ENCODE measurements at regions not wholly inside any gene's neighbourhood (a gene's known extent, or its start where the extent isn't known, plus 50 kb on each side); places are given as distances from the start of the nearest gene placed in this dataset.

GRCh38 chr19:29415507-29415906 is 110.3 kb upstream of the VSTM2B start:
- Histone ChIP-seq H4K8ac (ENCODE audit: extremely low read depth, insufficient read depth, low read length) (no peak overlapping the region), H3K4me3 (ENCODE audit: extremely low read depth in 1 of 4, insufficient read depth in 2 of 4, low read depth in 3 of 4, low read length in 4 of 4) (no peak overlapping the region), H3K79me2 (ENCODE audit: control insufficient read depth in 1 of 2, insufficient read depth in 2 of 2, low read length in 2 of 2) (no peaks in the 10 kb centered on the region), H2BK15ac (ENCODE audit: low read length) (no peak overlapping the region), H4K20me1 (replicated peaks in 1 of 2; ENCODE audit: control insufficient read depth in 1 of 2, insufficient read depth in 2 of 2, low read length in 2 of 2) (peaks cover 0 to 1% of the 10 kb centered on the region in 2 experiments), H3K27me3 (replicated peaks in 1 of 4; ENCODE audit: control insufficient read depth in 3 of 4, extremely low read depth in 1 of 4, insufficient read depth in 3 of 4, low read length in 3 of 4) (no peaks in the 10 kb centered on the region), H3K79me1 (ENCODE audit: low read depth, low read length) (no peaks in the 10 kb centered on the region), H4K91ac (replicated peaks; ENCODE audit: insufficient read length, low read length) (no peak overlapping the region), H3K4me1 (replicated peaks in 1 of 4; ENCODE audit: control insufficient read depth in 3 of 4, insufficient read depth in 4 of 4, low read length in 3 of 4) (no peaks in the 10 kb centered on the region), H3K4ac (replicated peaks; ENCODE audit: insufficient read length, low read depth, low read length) (no peak overlapping the region), H2BK20ac (ENCODE audit: low read length) (no peak overlapping the region), H3K14ac (ENCODE audit: insufficient read length) (no peak overlapping the region), H2BK5ac (ENCODE audit: low read depth, low read length) (no peak overlapping the region), H3K27ac (ENCODE audit: low read depth, low read length) (no peak overlapping the region), H3K18ac (ENCODE audit: extremely low read depth, low read length) (no peak overlapping the region), H2BK120ac (replicated peaks; ENCODE audit: low read depth, low read length) (no peak overlapping the region), H3K23me2 (ENCODE audit: low read depth, low read length) (no peaks in the 10 kb centered on the region; the same call in 1 of the 2 replicates), H3K56ac (replicated peaks; ENCODE audit: insufficient read length, low read depth, low read length) (no peak overlapping the region), H2AFZ (ENCODE audit: low read length) (no peak overlapping the region), H2BK12ac (ENCODE audit: low read depth, low read length) (no peak overlapping the region), H3K9me3 (ENCODE audit: insufficient read depth in 2 of 2, low read depth in 1 of 2, low read length in 1 of 2) (no peaks in the 10 kb centered on the region), H2AK5ac (ENCODE audit: low read depth, low read length) (no peak overlapping the region), H3K4me2 (ENCODE audit: insufficient read depth in 1 of 2, low read depth in 2 of 2, low read length in 2 of 2) (no peak overlapping the region), H3K36me3 (ENCODE audit: control insufficient read depth in 2 of 4, insufficient read depth in 4 of 4, low read length in 3 of 4) (no peaks in the 10 kb centered on the region), H4K5ac (ENCODE audit: insufficient read length, low read depth, low read length) (no peak overlapping the region), H3K9ac (replicated peaks in 1 of 4; ENCODE audit: extremely low read depth in 1 of 4, low read depth in 3 of 4, low read length in 3 of 4) (no peak overlapping the region), H3K23ac (ENCODE audit: insufficient read length) (no peak overlapping the region)
- FAIRE-seq, result no peak
- ChIA-PET POLR2A (ENCODE audit: partially characterized antibody) (no interaction called here), CTCF (ENCODE audit: partially characterized antibody) (interaction anchor here (0.7 to 2.9 kb wide), 14 partner anchors 9 to 179 kb away, joined by 3 to 14 read pairs (median 4); no protein-coding TSS in a partner anchor)
- DNase-seq (ENCODE audit: low read depth in 1 of 2, low spot score in 2 of 2), result peak in 1 of 2 experiments; percentile 54
- 45% methylated on average over 5 of the region's 5 CpGs; no CpG with 5 or more reads in 1 of the 2 experiments for WGBS, 2 experiments (ENCODE audit: extremely low coverage in 1 of 2, insufficient coverage in 1 of 2, insufficient read length in 1 of 2, insufficient replicate concordance in 2 of 2, low coverage in 1 of 2, low lambda C conversion rate in 2 of 2, missing lambda C conversion rate in 1 of 2)
- no peak for TF ChIP-seq KDM5A (IDR thresholded peaks at IDR 0.05; ENCODE audit: low read length)
- TF ChIP-seq SIX5 (IDR thresholded peaks at IDR 0.05; ENCODE audit: low read depth, low read length), result no peak
- TF ChIP-seq ATF2 (IDR thresholded peaks at IDR 0.05; ENCODE audit: low read length), result no peak
- TF ChIP-seq SP1 (IDR thresholded peaks at IDR 0.05; ENCODE audit: low read depth, low read length), result no peak
- 0 out of 4 replicates have a peak, but pooled peaks of 1 of the 2 experiments have one; percentile 37 for TF ChIP-seq SIN3A (conservative IDR thresholded peaks at IDR 0.05 in 1 of 2, IDR thresholded peaks at IDR 0.05 in 1 of 2; ENCODE audit: low read depth in 1 of 2, low read length in 2 of 2)
- no peak for TF ChIP-seq BCL11A (IDR thresholded peaks at IDR 0.05; ENCODE audit: low read depth in 2 of 2, low read length in 2 of 2)
- no peak for TF ChIP-seq EP300 (IDR thresholded peaks at IDR 0.05; ENCODE audit: borderline replicate concordance in 1 of 2, low read depth in 2 of 2, low read length in 2 of 2)
- TF ChIP-seq MAX (IDR thresholded peaks at IDR 0.05), result peak; percentile 80
- peak; percentile 47 to 64 for TF ChIP-seq RAD21 (IDR thresholded peaks at IDR 0.05 in 1 of 2, conservative IDR thresholded peaks at IDR 0.05 in 1 of 2; ENCODE audit: low read depth in 2 of 2, low read length in 2 of 2)
- TF ChIP-seq JUND (IDR thresholded peaks at IDR 0.05; ENCODE audit: low read length), result 0 out of 2 replicates have a peak, but pooled peaks have one; percentile 23
- TF ChIP-seq CHD1 (IDR thresholded peaks at IDR 0.05; ENCODE audit: low read depth, low read length), result no peak
- TF ChIP-seq BACH1 (IDR thresholded peaks at IDR 0.05; ENCODE audit: low read length), result no peak
